Right renal pelvis (tissue), 4 donors: ENCODE measurements at regions not wholly inside any gene's neighbourhood (a gene's known extent, or its start where the extent isn't known, plus 50 kb on each side); places are given as distances from the start of the nearest gene placed in this dataset.

ENCODE experiments used
- DNase-seq, 4 donors: peaks; one replicate each; pipeline ENCODE4 v3.0.0-alpha.2; 2013; ENCODE audit warnings: low read depth in 4 of 4, low spot score in 3 of 4, missing footprints in 1 of 4

- DNase-seq = no peak
Observed at GRCh38 chr5:4537489-4537888, 602.6 kb upstream of the ADAMTS16 start.

- DNase-seq = no peak
Observed at GRCh38 chr5:4540375-4541173, 599.6 kb upstream of the ADAMTS16 start.

DNA sequence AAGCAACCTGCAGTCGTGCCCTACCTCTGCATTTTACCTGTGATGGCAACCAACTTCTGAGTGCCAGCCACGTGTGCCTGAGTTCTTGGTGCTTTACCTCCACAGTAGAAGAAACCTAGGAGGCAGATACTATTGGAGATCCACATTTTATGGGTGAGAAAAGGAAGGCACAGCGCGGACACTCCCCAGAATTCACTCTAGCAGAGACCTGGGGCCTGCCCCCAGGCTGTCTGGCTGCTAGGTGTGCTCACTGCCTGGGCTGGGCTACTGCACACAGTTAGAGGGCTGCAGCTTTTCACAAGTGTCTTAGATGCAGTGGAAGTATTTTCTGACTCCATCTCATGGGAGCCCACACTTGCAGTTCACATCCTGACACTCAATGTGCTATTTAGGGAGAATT, 598.8 kb upstream of the ADAMTS16 start:
- no peak for DNase-seq

DNA sequence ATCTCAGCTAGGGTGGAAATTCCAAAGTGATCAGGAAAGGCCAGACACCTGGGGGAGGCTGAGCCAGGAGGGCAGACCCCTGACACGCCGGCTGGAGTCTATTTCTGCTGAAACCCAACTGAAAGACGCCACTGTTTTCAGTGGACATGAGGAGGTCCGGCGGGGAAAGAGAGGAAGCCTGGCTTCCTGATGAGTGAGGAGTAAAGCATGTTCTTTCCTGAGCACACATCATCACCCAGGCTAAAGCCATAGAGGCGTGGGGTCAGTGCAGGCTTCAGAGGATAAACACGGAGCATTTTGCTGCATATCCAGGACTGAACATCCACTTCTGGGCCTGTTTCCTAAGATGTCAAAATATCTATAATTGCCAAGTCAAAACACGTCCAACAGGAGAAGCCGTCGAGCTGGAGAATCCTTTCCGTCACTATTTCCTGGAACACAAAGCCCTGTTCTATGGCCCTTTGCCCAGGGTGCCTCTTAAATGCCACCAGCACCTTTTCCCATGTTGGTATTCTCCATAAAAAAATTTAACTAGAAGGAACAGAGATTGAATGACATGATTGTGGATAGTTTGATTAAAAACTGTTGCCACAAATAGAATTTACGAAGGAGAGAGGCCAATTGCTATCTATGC, 597.9 kb upstream of the ADAMTS16 start:
- DNase-seq = no peak

GRCh38 chr5:4544049-4544670, 596.0 kb upstream of the ADAMTS16 start:
- DNase-seq = no peak

DNA sequence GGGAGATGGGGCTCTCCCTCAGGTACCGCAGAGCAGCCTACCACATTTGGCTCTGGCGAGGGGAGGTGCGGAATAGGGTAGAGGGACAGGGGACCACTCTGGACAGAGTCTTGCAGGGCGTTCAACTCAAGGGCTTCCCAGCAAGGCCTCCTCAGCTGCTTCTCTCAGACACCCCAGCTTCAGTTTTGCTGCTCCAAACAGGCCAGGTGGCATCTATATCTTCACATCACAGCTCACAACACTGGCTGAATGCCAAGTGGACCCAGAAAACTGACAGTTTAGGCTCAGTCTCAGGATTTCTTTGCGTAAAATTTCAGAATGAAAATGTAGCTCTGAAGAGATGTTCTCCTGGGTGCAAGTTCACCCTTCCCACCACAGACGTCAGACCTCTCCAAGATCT, 592.6 kb upstream of the ADAMTS16 start:
- no peak for DNase-seq

GRCh38 chr5:4548341-4548740, 591.8 kb upstream of the ADAMTS16 start:
- DNase-seq = no peak

GRCh38 chr5:4549351-4549750, 590.8 kb upstream of the ADAMTS16 start:
- no peak for DNase-seq

DNA sequence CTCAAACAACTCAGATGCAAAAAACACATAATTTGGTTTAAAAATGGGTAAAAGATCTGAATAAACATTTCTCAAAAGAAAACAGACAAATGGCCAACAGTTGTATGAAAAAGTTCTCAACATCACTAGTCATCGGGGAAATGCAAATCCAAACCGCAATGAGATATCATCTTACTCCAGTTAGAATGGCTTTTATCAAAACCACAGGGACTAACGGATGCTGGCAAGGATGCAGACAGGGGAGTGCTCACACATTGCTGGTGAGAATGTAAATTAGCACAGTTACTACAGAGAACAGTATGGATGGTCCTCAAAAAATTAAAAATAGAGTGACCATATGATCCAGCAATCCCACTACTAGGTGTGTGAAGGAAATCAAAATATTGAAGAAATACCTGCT, 589.1 kb upstream of the ADAMTS16 start:
- no peak for DNase-seq

DNA sequence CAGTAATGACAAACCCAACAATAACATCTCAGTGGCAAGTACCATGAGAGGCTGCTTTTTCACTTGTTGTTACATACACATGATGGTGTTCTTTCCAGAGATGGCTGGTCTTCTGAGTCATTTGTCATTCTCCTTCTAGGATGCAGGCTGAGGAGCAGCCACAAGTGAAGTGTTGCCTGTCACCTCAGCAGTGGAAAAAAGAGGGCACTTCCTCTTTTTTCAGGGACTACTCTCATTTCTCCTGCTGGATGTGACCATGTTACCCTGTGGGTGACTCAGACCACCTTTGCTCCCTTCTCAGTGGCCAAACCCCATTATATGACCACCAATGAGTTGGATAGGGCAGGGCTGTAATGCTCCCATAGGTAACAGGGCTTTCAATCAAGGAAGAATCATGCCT, 587.0 kb upstream of the ADAMTS16 start:
- no peak for DNase-seq

- peak in 1 of 4 donors; percentile 22 for DNase-seq
Observed at GRCh38 chr5:4553978-4554377, 586.2 kb upstream of the ADAMTS16 start.

GRCh38 chr5:4555725-4556285, 584.3 kb upstream of the ADAMTS16 start:
- DNase-seq = no peak

- no peak for DNase-seq
Observed at GRCh38 chr5:4561403-4561802, 578.7 kb upstream of the ADAMTS16 start.

- no peak for DNase-seq
Observed at GRCh38 chr5:4563400-4563799, 576.7 kb upstream of the ADAMTS16 start.

DNA sequence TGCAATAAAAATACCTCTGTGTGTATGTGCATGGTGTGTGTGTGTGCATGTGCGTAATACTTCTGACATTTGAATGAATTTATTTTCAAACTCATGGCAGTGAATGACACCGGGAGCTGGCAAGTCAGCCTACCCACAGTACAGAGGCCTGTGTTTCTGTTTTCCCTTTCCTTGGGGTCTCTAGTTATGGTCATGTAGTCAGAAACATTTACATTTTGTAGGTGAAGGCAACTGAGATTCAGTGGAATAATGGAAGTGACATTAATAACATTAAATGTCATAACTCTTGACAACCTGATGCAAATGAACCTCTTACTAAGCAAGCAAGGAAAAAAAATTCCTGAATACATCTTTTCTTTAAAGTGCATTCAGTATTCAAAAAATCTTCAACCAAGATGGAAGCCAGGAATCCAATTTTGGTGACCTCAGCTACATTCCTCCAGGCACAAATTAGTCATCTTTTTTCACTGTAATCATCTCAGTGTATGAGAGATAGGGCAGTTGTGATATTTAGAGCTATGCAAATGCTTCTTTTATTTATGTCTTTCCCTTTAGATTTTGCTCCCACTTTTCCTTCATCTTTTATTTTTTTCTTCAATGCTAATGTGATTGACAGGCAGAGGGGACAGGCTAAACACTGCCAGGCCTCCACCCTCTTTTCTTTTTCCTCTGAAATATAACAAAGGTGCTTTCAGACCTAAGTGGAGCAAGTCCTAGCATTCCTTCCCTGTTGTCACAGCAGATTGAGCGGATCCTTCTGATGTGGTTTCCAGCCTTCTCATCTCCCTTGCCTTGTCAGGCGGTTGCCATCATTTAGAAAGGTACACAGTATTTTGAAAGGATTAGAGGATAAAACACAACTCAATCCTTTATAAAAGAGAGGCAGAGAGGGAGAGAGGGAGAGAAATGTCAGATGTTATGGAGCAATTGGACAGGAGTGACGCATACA, 569.8 kb upstream of the ADAMTS16 start:
- no peak for DNase-seq

DNA sequence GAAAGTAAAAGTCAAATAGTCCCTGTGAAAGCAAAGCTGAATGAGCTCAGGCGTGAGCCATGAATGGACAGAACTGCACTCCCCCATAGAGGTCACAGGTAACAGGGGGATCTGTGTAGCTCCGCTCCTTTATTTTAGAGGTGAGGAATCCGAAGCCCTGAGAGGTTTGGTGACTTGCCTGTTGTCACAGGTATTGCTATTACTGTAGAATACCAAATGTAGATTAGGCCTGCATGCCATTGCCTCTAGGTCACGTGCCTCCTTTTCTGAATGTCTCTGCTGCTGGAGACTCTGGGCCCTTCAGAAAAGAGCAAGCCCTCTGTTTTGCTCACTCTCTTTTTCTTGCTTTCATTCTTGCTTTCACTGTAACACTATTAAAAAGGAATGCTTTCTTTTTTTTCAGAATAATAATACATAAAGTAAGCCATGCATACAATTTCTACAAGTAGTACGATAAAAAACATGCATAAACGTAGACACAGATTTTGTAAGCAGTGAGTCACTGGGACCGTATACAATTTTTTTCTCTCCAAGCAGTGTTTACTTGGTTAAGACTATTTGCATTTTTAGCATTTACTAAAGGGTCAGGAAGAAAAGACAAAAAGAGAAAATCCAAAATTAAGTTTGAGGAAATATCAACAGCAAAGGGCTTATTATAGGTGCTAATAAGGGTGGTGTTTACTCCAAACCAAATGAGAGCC, 568.7 kb upstream of the ADAMTS16 start:
- DNase-seq = no peak

GRCh38 chr5:4572311-4573100, 567.6 kb upstream of the ADAMTS16 start:
- no peak for DNase-seq

DNA sequence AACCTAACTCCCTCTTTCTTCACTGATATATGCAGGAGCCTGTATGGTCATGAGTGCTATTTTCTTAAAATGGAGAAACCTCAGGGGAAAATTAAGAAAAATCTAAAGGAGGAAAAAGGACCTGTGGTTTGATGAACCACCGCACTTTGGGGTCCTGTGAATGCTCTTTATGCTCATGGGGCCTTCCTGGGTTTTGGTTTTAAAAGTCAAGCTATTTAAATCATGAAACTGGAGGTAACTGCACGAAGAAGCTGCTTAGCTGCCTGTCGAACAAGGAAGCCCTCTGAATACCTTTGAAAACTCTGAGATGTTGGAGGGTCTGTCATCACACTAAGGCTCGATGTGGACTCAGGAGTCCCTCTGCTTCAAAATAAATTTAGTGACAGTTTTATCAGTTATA, 564.5 kb upstream of the ADAMTS16 start:
- DNase-seq = no peak

DNA sequence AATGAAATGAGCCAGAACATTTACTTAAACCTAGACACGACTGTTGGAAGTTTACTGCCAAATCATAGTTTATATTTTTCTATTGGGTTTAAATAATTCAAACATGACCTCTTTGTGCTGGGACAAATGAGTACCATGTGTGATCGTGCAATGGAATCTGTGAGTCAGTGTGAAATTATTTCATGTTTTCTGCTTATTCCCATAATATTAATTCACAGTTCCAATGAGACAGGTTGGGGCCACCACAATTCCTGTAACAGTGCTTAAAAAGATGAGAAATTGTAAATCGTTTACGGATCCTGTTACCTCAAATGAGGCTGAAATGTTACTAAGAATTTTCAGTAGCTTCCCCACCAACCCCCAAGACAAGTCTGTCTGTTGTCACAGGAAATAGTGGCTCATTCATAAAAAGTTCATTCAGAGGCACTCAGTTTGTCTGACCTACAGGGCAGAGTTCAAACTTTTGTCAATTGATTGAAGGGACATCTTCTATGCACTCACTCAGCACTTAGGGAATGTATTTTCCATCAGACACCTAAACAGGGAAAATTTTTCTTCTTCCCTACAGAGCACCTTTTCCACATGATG, 563.9 kb upstream of the ADAMTS16 start:
- no peak for DNase-seq
